Ureter (tissue), 1 donor: ENCODE measurements at regions not wholly inside any gene's neighbourhood (a gene's known extent, or its start where the extent isn't known, plus 50 kb on each side); places are given as distances from the start of the nearest gene placed in this dataset.

Experiments
- DNase-seq: peaks from one replicate; pipeline ENCODE4 v3.0.0-alpha.2; 2020; ENCODE audit warnings: low spot score
- donor health status: DM: yes; HTN: yes; CAD: no.

DNA sequence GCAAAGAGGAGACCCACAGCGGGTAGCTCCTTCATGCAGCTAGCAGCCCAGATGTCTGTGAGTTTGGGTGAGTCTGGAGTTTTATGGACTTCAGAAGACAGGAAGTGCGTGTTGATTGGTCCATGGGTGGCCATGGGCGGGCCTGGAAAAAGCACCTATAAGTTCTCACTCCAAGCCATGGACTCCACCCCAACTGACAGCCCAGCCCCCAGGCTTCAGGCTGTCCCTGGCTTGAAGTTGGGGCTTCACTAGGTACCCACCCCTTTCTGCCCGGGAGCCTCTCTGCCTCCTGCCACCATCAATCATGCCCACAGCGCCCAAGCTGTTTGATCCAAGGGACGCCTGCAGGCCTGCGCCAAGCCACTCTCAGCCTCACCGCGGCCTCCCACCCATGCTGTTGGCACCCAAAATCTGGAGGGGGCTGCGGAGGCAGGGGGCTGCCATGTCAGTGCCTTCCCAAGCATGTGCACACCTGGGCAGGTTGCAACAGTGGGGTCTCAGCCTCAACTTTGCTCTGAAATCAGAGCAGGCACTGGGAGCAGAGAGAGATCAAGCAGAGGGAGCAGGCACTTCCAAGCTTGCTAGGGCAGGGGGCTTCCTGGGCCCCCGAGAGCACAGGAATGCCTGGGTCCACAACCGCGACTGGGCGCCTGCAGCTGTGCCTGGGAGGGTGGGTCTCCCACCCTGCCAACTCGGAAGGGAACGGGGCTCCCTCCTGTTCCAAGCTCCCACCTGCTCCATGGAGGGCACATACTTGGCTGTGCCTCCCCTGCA, 1503.7 kb downstream of the CDH11 start:
- DNase-seq, result no peak

DNA sequence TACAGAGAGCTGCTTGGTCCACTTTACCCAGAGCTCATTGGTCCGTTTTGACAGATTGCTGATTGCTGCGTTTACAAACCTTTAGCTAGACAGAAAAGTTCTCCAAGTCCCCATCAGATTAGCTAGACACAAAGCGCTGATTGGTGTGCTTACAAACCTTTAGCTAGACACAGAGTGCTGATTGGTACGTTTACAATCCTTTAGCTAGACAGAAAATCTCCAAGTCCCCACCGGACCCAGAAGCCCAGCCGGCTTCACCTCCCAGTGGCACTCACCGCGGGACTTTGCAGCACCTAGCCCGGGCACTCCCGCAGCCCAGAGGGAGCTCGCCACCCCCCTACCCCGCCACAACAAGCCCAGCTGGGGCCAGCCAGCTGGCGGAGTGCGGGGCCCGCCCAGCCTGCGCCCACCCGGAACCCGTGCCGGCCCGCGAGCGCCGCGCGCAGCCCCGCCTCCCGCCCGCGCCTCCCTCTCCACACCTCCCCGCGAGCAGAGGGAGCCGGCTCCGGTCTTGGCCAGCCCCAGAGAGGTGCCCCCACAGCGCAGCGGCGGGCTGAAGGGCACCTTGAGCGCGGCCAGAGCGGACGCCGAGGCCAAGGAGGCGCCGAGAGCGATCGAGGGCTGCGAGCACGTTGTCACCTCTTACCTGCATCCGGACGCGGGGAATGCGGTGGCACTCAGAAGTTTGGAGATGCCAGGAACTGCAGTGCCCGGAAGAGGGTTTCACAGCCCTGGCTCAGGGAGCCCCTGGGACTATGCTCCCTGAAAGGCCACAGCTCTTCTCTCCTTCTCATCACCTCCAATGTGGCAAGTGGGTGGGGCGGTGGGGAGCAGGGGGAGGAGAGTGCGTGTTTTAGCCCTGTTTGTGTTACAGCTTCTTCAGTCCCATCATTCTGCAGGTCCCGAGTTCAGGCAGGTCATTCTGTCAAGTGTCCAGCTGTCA, 1504.5 kb downstream of the CDH11 start:
- no peak for DNase-seq

DNA sequence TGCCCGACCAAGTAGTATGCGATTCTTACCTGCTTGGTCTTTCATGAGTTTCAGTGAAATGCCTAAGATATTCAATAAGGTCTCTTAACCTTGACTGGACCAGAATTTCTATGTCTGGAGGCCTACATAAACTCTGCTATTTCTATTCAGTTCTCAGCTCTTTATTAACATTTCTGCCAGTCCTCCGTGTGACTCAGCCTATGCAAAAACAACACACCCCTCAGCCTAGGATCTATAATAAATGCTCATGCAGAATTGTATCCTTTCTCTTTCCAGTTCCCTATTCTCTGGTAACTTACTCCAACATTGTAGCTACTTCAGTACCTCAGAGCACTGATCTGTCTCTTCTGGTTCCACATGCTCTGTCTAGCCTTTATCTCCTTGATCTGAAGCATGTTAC, 1507.4 kb downstream of the CDH11 start:
- DNase-seq, result no peak

DNA sequence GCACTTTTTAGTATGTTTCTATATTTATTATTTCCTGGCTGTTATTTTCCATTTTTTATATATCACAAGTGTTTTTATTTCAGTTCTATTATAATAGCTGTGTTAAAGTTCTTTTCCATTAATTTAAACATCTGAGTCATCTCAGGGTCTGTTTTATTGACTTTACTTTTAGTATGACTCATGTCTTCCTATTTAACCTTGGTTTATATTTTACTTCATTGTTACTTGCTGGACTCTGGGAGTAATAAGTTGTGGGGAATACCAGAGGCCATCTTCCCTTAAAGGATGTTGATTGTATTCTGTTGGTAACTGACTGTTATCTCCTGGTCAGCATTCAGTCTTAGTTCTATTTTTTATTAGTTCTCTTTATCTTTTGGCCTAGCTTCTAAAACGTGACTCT, 1508.2 kb downstream of the CDH11 start:
- no peak for DNase-seq

DNA sequence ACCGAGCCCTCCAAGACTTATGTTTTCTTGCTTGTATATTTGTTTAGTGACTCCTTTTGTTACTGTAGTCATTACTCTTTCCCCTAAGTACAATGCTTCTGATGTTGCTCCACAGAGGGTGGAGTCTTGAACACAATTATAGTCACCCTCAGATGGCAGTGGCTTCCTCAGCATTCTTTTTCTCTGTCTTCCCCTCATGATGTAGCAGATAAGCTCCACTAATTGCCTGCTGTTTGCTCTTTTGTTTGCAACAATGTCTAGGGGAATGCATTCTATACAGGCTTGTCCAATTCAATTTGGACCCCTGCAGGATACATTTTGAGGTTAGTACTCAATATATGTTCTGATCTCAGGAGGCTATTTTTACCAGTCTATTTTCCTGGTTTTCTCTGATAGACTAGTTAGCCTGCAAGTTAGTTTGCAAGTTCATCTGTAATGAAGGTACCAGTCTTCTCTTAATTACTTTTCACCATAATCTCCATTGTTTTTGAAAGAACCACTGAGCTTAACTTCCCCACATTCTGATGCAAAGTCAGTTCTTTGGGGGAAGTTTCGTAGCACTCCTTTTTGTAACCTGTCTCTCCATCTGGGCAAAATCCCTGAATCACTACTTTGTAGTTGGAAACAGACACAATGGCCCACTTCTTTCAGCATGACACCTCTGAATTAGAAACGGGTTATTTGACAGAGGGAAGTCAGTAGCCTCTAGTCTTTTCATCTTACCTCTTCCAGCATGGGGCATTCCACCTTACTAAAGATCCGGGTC, 1509.2 kb downstream of the CDH11 start:
- no peak for DNase-seq

DNA sequence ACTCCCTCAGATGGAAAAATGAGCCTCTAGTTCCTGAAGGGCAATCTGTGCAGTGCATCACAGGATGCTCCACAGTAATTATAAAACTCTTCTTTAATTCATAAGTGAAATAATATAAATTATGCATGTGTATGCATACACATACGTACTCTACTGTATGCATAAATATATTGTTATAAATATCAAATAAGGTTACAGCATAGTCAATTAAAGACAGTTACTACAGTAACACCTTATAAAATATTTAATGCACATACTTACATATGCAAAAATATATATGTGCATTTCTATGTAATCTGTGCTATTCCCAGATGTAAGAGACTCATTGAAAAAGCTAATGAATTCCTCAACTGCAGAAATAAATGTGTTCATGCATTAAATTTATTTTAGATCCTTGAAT, 1515.1 kb downstream of the CDH11 start:
- DNase-seq, result no peak

DNA sequence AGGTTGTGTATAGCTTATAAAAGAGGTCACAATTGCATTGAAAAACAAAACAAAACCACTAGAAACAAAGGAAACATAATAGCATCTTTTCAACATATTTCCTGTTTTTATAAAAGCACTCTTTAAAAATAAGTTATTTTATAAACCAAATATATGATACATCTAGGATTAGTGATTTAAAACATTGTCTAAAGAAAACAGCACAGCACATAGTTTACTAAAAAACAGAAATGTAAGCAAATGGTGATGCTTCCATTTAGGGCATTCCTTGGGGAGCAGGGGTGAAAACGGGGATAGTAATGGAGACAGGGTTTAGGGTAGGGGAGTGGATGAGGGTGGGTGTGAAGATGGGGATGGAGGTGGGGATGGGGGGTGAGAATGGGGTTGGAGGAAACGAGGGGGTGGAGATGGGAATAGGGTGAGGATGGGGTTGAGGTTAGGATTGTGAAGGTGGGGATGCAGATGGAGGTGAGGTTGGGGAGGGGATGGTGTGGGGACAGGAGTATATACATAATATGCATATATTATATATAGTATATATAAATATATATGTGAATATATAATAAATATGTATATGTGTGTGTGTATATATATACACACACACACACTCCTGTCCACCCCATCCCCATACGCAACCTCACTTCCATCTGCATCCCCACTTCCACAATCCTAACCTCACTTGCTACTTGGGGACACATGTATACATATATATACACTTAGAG, 1519.5 kb downstream of the CDH11 start:
- DNase-seq, result no peak

DNA sequence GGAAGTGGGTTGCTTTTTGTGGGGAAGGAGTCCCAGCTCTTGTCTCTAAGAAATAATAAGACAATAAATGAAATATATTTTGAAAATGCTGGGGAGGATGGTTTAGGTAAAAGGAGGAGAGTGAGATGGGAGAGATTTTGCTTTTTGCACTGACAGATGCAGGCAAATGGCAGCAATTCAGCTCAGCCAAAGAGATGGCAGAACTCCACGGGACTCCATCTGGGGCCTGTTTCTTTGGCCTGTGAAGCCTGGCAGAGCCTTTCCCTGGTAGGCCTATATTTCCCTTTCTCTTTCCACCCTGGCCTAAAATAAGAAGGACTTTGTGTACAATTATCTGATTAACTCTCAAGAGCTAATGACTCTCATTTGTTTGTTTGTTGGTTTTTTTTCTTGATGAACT, 1525.1 kb downstream of the CDH11 start:
- no peak for DNase-seq

DNA sequence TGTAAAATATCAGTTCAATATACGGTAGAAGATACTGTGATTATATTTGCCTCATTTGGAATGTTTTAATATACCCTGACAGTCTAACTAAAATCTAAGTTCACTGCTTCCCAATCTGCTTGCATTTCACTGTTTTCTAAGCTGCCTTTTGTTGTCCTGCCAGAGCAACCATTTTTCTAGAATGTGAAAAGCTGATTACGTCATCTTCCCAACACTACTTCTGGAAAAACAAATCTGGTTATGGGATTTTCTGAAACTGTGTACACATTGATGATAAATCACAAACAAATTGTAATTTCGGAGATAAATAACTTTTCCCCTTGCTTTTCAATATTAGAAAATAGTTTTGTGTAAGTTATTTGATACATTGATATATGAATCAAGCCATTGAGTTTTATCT, 1529.0 kb downstream of the CDH11 start:
- no peak for DNase-seq

DNA sequence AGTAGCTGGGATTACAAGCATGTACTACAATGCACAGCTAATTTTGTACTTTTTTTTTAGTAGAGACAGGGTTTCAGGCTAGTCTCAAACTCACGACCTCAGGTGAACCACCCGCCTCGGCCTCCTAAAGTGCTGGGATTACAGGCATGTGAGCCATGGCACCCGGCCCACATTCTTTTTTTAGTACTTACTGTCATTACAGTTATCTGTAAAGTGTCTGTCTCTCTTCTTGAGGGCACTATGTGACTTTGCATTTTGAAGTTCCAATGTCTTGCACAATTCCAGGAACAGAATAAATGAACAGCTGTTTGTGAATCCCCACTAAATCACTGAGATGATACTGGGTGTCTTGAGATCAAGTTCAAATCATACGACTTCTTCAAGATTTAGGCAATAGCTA, 1540.3 kb downstream of the CDH11 start:
- DNase-seq, result no peak

DNA sequence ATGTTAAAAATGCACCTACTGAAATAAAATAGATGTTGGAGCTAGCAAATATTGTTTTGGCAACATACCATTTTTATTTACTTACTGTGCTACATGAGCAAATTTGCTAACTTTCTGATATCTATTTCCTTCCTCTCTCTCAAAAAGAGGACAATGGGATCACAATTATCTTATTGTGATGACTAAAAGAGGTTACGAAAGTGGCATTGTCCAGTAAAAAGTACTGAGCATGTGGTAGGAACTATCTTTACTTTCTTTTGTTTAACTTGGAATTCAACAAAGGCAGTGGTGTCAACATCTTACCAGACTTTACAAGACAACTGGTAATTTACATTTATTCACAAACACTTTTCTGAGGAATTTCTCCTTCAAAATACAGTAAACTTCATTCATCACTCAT, 1542.6 kb upstream of the CDH8 start:
- DNase-seq, result no peak

DNA sequence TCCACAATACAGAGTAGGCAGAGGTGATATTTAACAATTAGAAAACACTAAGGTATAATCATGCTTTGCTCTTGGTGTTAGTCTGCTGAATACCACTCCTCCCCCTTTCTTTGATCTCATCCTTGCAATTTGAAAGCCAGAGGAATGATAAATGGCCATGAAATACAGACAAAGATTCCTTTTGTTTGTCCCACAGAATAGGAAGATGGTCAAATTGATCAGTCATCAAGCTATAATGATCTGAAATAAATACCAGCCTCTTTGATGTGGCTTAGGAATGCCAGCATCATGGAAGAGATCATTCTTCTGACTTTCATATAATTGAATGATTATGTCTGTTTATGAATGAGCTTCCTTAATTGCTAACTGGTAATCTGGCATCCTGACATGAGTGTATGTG, 1541.7 kb upstream of the CDH8 start:
- DNase-seq, result no peak

DNA sequence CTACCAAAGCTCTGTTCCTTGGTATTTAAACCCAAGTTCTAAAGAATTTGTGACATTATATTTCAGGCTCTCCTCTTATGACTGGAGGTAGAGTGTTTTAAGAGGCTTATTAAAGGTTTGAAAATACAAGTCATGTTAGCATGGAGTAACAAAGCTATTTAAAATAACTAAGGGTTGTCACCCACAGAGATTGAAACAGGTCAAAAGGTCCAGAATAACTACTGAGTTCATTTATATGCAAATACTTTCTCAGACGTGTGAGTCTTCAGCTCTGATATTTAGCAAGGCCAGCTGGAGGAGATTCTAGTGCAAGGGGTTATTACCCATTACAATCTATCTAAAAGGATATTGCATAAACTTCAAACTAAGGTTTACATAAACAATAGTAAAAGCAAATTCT, 1538.8 kb upstream of the CDH8 start:
- no peak for DNase-seq

DNA sequence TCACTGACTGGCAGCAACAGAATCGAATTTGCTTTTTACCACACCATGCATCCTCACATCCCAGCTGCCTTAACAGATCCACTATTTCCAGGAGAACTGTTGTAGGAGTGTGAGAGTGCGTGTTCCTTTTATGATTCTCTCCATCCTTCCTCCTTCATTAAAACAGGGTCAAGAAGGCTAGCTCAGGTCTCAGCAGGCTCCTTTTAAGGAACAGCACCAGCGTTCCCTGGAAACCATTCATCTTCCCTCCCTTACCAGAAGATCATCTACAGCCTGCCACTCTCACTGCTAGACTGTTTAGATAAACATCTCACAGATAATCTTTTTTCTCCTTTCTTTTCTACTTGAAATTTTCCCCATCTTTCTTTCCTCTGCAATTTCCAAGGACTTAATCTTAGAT, 1531.9 kb upstream of the CDH8 start:
- no peak for DNase-seq

DNA sequence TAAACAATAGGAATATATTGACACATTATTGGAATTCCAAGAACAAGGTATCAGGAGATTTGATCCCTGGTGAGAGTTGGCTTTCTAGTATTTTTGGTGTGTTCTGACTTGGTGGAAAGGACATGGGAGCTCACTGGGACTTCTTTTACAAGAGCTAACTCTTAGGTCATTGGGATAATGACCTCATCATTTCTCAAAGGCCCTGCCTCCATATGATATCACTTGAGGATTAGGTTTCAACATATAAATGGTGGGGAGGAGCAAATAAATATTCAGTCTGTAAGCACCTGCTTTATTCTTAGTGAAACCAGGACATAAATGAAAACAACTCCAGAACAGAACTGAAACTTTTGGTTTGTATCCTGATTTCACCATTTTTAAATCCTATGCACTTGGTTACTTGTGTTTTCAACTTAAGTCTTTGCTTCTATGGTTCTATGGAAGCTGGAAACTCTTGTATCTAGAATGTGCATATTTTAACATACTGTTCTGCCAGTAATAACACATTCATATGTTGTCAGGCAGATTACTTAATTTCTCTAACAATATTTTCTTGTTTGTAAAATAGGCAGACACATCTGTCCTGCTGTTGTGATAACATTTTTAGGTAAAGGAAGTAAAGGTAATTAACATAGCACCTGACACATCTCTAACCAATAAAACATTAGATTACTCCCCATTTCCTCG, 1527.7 kb upstream of the CDH8 start:
- no peak for DNase-seq

DNA sequence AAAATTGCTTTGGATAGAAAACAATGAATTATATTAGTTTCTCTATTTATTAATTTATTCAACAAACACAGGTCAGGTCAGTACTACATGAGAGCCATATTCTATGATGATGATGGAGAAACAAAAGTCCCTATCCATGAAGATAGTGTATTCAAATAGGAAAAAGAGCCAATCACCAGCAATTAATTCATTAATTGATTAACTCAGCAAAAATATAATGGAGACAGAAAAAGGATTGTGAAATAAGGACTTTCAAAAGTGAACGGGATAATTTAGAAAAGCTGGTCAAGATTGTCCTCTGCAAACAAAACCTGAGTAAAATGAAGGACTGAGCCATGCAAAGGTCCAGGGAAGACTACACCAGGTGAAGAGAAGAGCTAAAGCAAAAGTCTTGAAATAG, 1517.7 kb upstream of the CDH8 start:
- DNase-seq, result no peak

DNA sequence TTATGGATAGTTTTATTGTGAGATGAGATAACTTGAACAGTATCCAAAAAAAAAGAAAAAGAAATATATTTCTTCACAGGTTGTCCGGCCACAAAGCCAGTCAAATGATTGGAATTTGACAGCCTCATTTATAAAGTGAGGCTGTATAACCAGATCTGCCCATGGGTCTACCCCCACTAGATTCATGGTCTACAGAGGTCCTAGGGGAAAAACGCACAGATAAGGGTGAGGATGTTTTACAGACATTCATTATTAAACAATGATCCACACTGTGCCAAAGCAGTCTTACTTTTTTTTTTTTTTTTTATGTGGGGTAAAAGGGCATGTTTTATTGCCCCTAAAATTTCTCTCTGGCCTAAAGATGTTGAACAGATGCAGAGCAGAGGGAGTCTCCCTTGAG, 1503.0 kb upstream of the CDH8 start:
- DNase-seq, result no peak

DNA sequence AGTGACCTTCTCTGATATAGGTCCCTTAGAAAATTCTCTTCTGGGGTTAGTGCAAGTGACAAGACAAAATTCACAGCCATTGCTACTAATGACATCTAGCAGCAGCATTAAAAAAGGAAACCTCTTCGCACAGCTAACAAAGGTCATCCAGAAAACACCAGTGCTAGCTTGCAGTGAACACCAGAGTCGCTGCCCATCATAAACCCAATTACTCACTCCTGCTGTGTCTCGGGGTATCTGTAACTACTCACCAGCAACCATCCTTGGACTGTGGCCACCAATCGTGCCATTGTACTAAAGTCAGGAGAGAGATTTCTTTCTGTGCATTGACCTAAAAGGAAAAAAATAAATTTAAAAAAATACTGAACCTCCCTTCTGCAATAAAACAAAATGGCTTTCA, 1494.7 kb upstream of the CDH8 start:
- DNase-seq, result no peak

DNA sequence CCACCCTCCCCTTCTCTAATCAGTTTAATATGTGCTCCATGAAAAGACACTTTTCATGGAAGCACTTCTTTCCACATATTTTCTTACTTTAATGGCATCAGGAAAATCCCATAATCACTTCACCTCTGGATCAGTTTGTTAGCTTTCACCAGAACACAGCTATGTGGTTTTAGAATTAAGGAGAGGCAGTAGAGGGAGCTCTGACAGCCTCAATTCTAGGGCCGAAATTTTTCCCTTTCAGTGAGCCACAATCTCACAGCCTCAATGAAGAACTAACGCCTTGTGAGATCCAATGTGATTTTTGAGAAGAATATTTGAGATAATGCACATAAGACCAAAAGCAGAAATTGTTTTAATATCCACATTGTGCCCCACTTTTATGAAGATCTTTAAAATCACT, 1494.0 kb upstream of the CDH8 start:
- no peak for DNase-seq

DNA sequence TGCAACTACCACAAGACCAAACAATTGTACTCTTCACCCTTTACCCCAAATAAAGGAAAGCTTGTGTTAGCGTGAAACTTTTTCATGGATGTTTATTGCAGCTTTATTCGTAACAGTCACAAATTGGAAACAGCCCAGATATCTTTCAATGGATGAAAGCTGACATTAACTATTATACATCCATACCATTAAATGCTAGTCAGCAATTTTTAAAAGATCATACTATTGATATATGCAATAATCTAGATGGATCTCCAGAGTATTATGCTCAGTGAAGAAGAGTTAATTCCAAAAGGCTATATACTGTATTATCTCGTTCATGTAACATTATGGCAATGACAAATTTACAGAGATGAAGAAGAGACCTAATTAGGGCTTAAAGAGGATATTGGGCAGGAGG, 1491.2 kb upstream of the CDH8 start:
- DNase-seq, result no peak

DNA sequence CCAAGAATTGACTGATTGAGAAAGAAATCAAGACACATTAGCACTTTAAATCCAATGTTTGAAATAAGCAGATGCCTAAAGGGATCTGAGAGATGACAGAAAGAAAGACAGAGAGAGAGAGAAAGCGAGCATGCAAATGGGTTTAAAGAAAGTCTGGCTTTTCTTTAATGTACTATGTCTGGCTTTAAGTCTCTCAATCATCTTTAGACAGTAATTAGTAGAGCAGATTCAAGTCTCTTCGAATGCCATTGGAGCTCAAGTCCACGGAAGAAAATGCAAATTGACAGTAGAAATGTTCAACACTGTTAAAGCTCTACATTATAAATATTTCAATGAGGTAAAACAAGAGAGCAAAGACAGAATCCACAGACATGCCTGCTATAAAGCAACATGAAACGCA, 1480.2 kb upstream of the CDH8 start:
- DNase-seq, result no peak
